GM12878 (cell line): ENCODE measurements at regions not wholly inside any gene's neighbourhood (a gene's known extent, or its start where the extent isn't known, plus 50 kb on each side); places are given as distances from the start of the nearest gene placed in this dataset.

ENCODE experiments used
- CBFB ChIP-seq: IDR thresholded peaks from 2 replicates; pipeline ENCODE4 v1.6.1; 2016; ENCODE audit warnings: antibody characterized with exemption, low read depth
- CHD2 ChIP-seq: IDR thresholded peaks from 2 replicates; pipeline ENCODE4 v1.6.1; 2011; ENCODE audit warnings: low read depth, low read length, improper control_type of control experiment, borderline replicate concordance
- CREB1 ChIP-seq: IDR thresholded peaks from 2 replicates; pipeline ENCODE4 v1.6.1; 2012; ENCODE audit warnings: low read depth, mild to moderate bottlenecking, inconsistent platforms
- EP300 ChIP-seq, 2 experiments: fragments of 150-350 bp in 1 of 2; IDR thresholded peaks; 2 replicates each; pipeline ENCODE4 v1.6.1; 2011 to 2012; ENCODE audit warnings: low read depth in 2 of 2, low read length in 2 of 2, borderline replicate concordance in 1 of 2, improper control_type of control experiment in 1 of 2, inconsistent platforms in 1 of 2; ENCODE audit not compliant: control insufficient read depth in 1 of 2
- ESRRA ChIP-seq: IDR thresholded peaks from 2 replicates; pipeline ENCODE4 v1.6.1; 2012; ENCODE audit warnings: mild to moderate bottlenecking, low read length, improper control_type of control experiment
- GABPA ChIP-seq: IDR thresholded peaks from 2 replicates; pipeline ENCODE4 v1.6.1; 2014; ENCODE audit warnings: antibody characterized with exemption, low read depth, mild to moderate bottlenecking, inconsistent platforms
- PAX5 ChIP-seq: IDR thresholded peaks from 2 replicates; pipeline ENCODE4 v1.6.1; 2011; ENCODE audit warnings: low read depth, low read length, borderline replicate concordance
- POLR2A ChIP-seq: IDR thresholded peaks from 2 replicates; pipeline ENCODE4 v1.6.1; 2011; ENCODE audit warnings: low read depth, mild to moderate bottlenecking, low read length
- TBL1XR1 ChIP-seq: IDR thresholded peaks from 2 replicates; pipeline ENCODE4 v1.6.1; 2012; ENCODE audit warnings: low read depth, low read length, improper control_type of control experiment
- TF ChIP-seq, protein P1 (sequence below): fragments of 450-650 bp; IDR thresholded peaks from 2 replicates; pipeline ENCODE4 v1.6.1; 2017; ENCODE audit warnings: mild to moderate bottlenecking, moderate library complexity
- TF ChIP-seq, protein P2 (sequence below), 3 experiments: IDR thresholded peaks in 2 of 3; conservative IDR thresholded peaks in 1 of 3; 2 replicates each; pipeline ENCODE4 v1.5.1; 2011; ENCODE audit warnings: low read depth in 3 of 3, low read length in 3 of 3, mild to moderate bottlenecking in 3 of 3, control low read depth in 2 of 3, moderate library complexity in 2 of 3, inconsistent platforms in 1 of 3, mixed read lengths in 1 of 3; ENCODE audit not compliant: control insufficient read depth in 2 of 3, insufficient read depth in 1 of 3; ENCODE audit errors: extremely low read depth in 1 of 3

DNA sequence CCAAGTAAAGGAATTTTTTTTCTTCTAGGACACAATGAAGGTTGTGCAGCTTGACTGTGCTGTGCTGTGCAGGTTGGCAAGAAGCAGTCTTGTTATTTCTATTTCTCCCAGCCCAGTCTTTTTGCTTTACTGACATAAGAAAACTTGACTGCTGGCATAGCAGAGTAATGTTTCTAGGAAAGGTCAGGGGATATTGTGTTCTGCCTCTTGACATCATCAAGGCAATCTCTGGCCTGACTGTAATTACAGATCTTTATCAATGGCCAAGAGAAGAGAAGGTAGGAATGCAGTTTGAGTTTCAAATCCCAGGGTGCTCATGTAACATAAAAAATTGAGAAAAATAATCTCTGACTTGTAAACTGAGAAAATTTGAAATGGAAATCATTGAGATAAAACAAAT lies 226.3 kb upstream of the ADGRL4 start:
- no peak for TF ChIP-seq TBL1XR1
- TF ChIP-seq CBFB = no peak
- no peak for TF ChIP-seq POLR2A
- no peak for TF ChIP-seq EP300 (IDR thresholded peaks at IDR 0.05; ENCODE audit: borderline replicate concordance in 1 of 2, control insufficient read depth in 1 of 2, low read depth in 2 of 2, low read length in 2 of 2)
- TF ChIP-seq ESRRA = no peak
- TF ChIP-seq, protein P1, sequence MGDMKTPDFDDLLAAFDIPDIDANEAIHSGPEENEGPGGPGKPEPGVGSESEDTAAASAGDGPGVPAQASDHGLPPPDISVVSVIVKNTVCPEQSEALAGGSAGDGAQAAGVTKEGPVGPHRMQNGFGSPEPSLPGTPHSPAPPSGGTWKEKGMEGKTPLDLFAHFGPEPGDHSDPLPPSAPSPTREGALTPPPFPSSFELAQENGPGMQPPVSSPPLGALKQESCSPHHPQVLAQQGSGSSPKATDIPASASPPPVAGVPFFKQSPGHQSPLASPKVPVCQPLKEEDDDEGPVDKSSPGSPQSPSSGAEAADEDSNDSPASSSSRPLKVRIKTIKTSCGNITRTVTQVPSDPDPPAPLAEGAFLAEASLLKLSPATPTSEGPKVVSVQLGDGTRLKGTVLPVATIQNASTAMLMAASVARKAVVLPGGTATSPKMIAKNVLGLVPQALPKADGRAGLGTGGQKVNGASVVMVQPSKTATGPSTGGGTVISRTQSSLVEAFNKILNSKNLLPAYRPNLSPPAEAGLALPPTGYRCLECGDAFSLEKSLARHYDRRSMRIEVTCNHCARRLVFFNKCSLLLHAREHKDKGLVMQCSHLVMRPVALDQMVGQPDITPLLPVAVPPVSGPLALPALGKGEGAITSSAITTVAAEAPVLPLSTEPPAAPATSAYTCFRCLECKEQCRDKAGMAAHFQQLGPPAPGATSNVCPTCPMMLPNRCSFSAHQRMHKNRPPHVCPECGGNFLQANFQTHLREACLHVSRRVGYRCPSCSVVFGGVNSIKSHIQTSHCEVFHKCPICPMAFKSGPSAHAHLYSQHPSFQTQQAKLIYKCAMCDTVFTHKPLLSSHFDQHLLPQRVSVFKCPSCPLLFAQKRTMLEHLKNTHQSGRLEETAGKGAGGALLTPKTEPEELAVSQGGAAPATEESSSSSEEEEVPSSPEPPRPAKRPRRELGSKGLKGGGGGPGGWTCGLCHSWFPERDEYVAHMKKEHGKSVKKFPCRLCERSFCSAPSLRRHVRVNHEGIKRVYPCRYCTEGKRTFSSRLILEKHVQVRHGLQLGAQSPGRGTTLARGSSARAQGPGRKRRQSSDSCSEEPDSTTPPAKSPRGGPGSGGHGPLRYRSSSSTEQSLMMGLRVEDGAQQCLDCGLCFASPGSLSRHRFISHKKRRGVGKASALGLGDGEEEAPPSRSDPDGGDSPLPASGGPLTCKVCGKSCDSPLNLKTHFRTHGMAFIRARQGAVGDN = no peak
- no peak for TF ChIP-seq CREB1
- TF ChIP-seq CHD2 = no peak
- no peak for TF ChIP-seq PAX5
- TF ChIP-seq, protein P2, sequence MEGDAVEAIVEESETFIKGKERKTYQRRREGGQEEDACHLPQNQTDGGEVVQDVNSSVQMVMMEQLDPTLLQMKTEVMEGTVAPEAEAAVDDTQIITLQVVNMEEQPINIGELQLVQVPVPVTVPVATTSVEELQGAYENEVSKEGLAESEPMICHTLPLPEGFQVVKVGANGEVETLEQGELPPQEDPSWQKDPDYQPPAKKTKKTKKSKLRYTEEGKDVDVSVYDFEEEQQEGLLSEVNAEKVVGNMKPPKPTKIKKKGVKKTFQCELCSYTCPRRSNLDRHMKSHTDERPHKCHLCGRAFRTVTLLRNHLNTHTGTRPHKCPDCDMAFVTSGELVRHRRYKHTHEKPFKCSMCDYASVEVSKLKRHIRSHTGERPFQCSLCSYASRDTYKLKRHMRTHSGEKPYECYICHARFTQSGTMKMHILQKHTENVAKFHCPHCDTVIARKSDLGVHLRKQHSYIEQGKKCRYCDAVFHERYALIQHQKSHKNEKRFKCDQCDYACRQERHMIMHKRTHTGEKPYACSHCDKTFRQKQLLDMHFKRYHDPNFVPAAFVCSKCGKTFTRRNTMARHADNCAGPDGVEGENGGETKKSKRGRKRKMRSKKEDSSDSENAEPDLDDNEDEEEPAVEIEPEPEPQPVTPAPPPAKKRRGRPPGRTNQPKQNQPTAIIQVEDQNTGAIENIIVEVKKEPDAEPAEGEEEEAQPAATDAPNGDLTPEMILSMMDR (IDR thresholded peaks at IDR 0.05 in 2 of 3, conservative IDR thresholded peaks at IDR 0.05 in 1 of 3; ENCODE audit: control insufficient read depth in 2 of 3, extremely low read depth in 1 of 3, insufficient read depth in 1 of 3, low read depth in 3 of 3, low read length in 3 of 3) = no peak
- TF ChIP-seq GABPA = no peak
